ENCODE measurements at regions not wholly inside any gene's neighbourhood (a gene's known extent, or its start where the extent isn't known, plus 50 kb on each side); places are given as distances from the start of the nearest gene placed in this dataset.

- no peaks in the 10 kb centered on the region for H3K9me3 ChIP-seq (ENCODE audit: control insufficient read depth in 1 of 2, low read length in 2 of 2)
- Mint-ChIP-seq H3K4me3 (no peak overlapping the region), H3K4me1 (no peaks in the 10 kb centered on the region), H3K36me3 (no peaks in the 10 kb centered on the region), H3K9me3 (no peaks in the 10 kb centered on the region), H3K27ac (no peak overlapping the region), H3K27me3 (peaks cover 4 to 9% of the 10 kb centered on the region in 2 donors)
- no peaks in the 10 kb centered on the region for H3K36me3 ChIP-seq (ENCODE audit: insufficient read depth, low read length)
- no peaks in the 10 kb centered on the region for H3K4me1 ChIP-seq (ENCODE audit: insufficient read depth, low read length)
- ChIA-PET POLR2A (ENCODE audit: partially characterized antibody) (no interaction called here), CTCF (ENCODE audit: partially characterized antibody) (no interaction called here)
- intact Hi-C loops (cut with micrococcal nuclease): no loop called here
- no peak overlapping the region for H3K27ac ChIP-seq (ENCODE audit: low read depth, low read length)
- H3K27me3 ChIP-seq (ENCODE audit: insufficient read depth, low read length): no peaks in the 10 kb centered on the region
- no peak for DNase-seq
- H3K4me3 ChIP-seq (ENCODE audit: low read length in 2 of 2): no peak overlapping the region
Observed at GRCh38 chr9:27625751-27626150, 52.5 kb upstream of the C9orf72 start.

- intact Hi-C loops (cut with micrococcal nuclease): no loop called here
- no peaks in the 10 kb centered on the region for H3K4me1 Mint-ChIP-seq
- no peaks in the 10 kb centered on the region for H3K9me3 ChIP-seq (ENCODE audit: control insufficient read depth in 1 of 2, low read length in 2 of 2)
- H3K36me3 Mint-ChIP-seq: no peaks in the 10 kb centered on the region
- no peak overlapping the region for H3K4me3 ChIP-seq (ENCODE audit: low read length in 2 of 2)
- H3K27me3 ChIP-seq (ENCODE audit: insufficient read depth, low read length): no peaks in the 10 kb centered on the region
- H3K27me3 Mint-ChIP-seq: peaks cover 7 to 10% of the 10 kb centered on the region in 2 donors
- no peaks in the 10 kb centered on the region for H3K4me1 ChIP-seq (ENCODE audit: insufficient read depth, low read length)
- H3K27ac ChIP-seq (ENCODE audit: low read depth, low read length): no peak overlapping the region
- no peaks in the 10 kb centered on the region for H3K9me3 Mint-ChIP-seq
- no peaks in the 10 kb centered on the region for H3K36me3 ChIP-seq (ENCODE audit: insufficient read depth, low read length)
- ChIA-PET CTCF (ENCODE audit: partially characterized antibody) (no interaction called here), POLR2A (ENCODE audit: partially characterized antibody) (no interaction called here)
- DNase-seq: no peak
- no peak overlapping the region for H3K4me3 Mint-ChIP-seq
- H3K27ac Mint-ChIP-seq: no peak overlapping the region
Observed at GRCh38 chr9:27626244-27627187, 53.2 kb upstream of the C9orf72 start.

- CTCF ChIA-PET (ENCODE audit: partially characterized antibody): no interaction called here
- DNase-seq: no peak
- H3K4me1 ChIP-seq (ENCODE audit: insufficient read depth, low read length): no peaks in the 10 kb centered on the region
- Mint-ChIP-seq H3K9me3 (no peaks in the 10 kb centered on the region), H3K36me3 (no peaks in the 10 kb centered on the region), H3K27ac (no peak overlapping the region), H3K27me3 (peaks cover 7 to 10% of the 10 kb centered on the region in 2 donors), H3K4me3 (no peak overlapping the region), H3K4me1 (no peaks in the 10 kb centered on the region)
- H3K9me3 ChIP-seq (ENCODE audit: control insufficient read depth in 1 of 2, low read length in 2 of 2): no peaks in the 10 kb centered on the region
- intact Hi-C loops (cut with micrococcal nuclease): no loop called here
- no peak overlapping the region for H3K4me3 ChIP-seq (ENCODE audit: low read length in 2 of 2)
- H3K27ac ChIP-seq (ENCODE audit: low read depth, low read length): no peak overlapping the region
- no peaks in the 10 kb centered on the region for H3K27me3 ChIP-seq (ENCODE audit: insufficient read depth, low read length)
- H3K36me3 ChIP-seq (ENCODE audit: insufficient read depth, low read length): no peaks in the 10 kb centered on the region
- POLR2A ChIA-PET (ENCODE audit: partially characterized antibody): no interaction called here
Observed at GRCh38 chr9:27627188-27627564, 53.9 kb upstream of the C9orf72 start.

GRCh38 chr9:27628311-27628710 lies 55.0 kb upstream of the C9orf72 start:
- intact Hi-C loops (cut with micrococcal nuclease): no loop called here
- H3K27ac ChIP-seq (ENCODE audit: low read depth, low read length): no peak overlapping the region
- no peak overlapping the region for H3K4me3 Mint-ChIP-seq
- H3K36me3 ChIP-seq (ENCODE audit: insufficient read depth, low read length): no peaks in the 10 kb centered on the region
- H3K4me3 ChIP-seq (ENCODE audit: low read length in 2 of 2): no peak overlapping the region
- H3K27me3 ChIP-seq (ENCODE audit: insufficient read depth, low read length): no peaks in the 10 kb centered on the region
- ChIA-PET POLR2A (ENCODE audit: partially characterized antibody) (no interaction called here), CTCF (ENCODE audit: partially characterized antibody) (no interaction called here)
- no peak for DNase-seq
- H3K27me3 Mint-ChIP-seq: peaks cover 10 to 11% of the 10 kb centered on the region in 2 donors
- H3K9me3 Mint-ChIP-seq: no peaks in the 10 kb centered on the region
- no peaks in the 10 kb centered on the region for H3K36me3 Mint-ChIP-seq
- H3K4me1 ChIP-seq (ENCODE audit: insufficient read depth, low read length): no peaks in the 10 kb centered on the region
- H3K4me1 Mint-ChIP-seq: no peaks in the 10 kb centered on the region
- H3K27ac Mint-ChIP-seq: no peak overlapping the region
- H3K9me3 ChIP-seq (ENCODE audit: control insufficient read depth in 1 of 2, low read length in 2 of 2): no peaks in the 10 kb centered on the region

- H3K9me3 ChIP-seq (ENCODE audit: control insufficient read depth in 1 of 2, low read length in 2 of 2): no peaks in the 10 kb centered on the region
- H3K27me3 ChIP-seq (ENCODE audit: insufficient read depth, low read length): no peaks in the 10 kb centered on the region
- no peaks in the 10 kb centered on the region for H3K4me1 ChIP-seq (ENCODE audit: insufficient read depth, low read length)
- no peaks in the 10 kb centered on the region for H3K9me3 Mint-ChIP-seq
- no peak overlapping the region for H3K4me3 ChIP-seq (ENCODE audit: low read length in 2 of 2)
- no peaks in the 10 kb centered on the region for H3K36me3 ChIP-seq (ENCODE audit: insufficient read depth, low read length)
- H3K27ac Mint-ChIP-seq: no peak overlapping the region
- ChIA-PET POLR2A (ENCODE audit: partially characterized antibody) (no interaction called here), CTCF (ENCODE audit: partially characterized antibody) (interaction anchor here (0.6 kb wide), 1 partner anchor 599 kb away, joined by 3 read pairs; no protein-coding TSS in a partner anchor)
- intact Hi-C loops (cut with micrococcal nuclease): no loop called here
- H3K4me1 Mint-ChIP-seq: no peaks in the 10 kb centered on the region
- no peak overlapping the region for H3K4me3 Mint-ChIP-seq
- H3K27ac ChIP-seq (ENCODE audit: low read depth, low read length): no peak overlapping the region
- DNase-seq: no peak
- no peaks in the 10 kb centered on the region for H3K36me3 Mint-ChIP-seq
- H3K27me3 Mint-ChIP-seq: peaks cover 10 to 13% of the 10 kb centered on the region in 2 donors
Observed at GRCh38 chr9:27629425-27629824, 56.1 kb upstream of the C9orf72 start.

- H3K4me1 Mint-ChIP-seq: peaks cover 0 to 3% (median 1%) of the 10 kb centered on the region in 4 donors
Observed at GRCh38 chr9:27632254-27632653, 59.0 kb upstream of the C9orf72 start.

GRCh38 chr9:27633764-27634163 lies 60.5 kb upstream of the C9orf72 start:
- H3K27me3 ChIP-seq (ENCODE audit: insufficient read depth, low read length): no peaks in the 10 kb centered on the region
- Mint-ChIP-seq H3K27ac (no peak overlapping the region), H3K36me3 (no peaks in the 10 kb centered on the region), H3K9me3 (no peaks in the 10 kb centered on the region), H3K27me3 (peaks cover 8 to 14% of the 10 kb centered on the region in 2 donors), H3K4me3 (no peak overlapping the region), H3K4me1 (peaks cover 0 to 3% (median 1%) of the 10 kb centered on the region in 4 donors)
- H3K36me3 ChIP-seq (ENCODE audit: insufficient read depth, low read length): no peaks in the 10 kb centered on the region
- CTCF ChIA-PET (ENCODE audit: partially characterized antibody): no interaction called here
- no peaks in the 10 kb centered on the region for H3K4me1 ChIP-seq (ENCODE audit: insufficient read depth, low read length)
- POLR2A ChIA-PET (ENCODE audit: partially characterized antibody): no interaction called here
- no peak overlapping the region for H3K4me3 ChIP-seq (ENCODE audit: low read length in 2 of 2)
- intact Hi-C loops (cut with micrococcal nuclease): no loop called here
- DNase-seq: no peak
- H3K9me3 ChIP-seq (ENCODE audit: control insufficient read depth in 1 of 2, low read length in 2 of 2): no peaks in the 10 kb centered on the region
- H3K27ac ChIP-seq (ENCODE audit: low read depth, low read length): no peak overlapping the region

More at GRCh38 chr9:27632254-27632653, 59.0 kb upstream of the C9orf72 start:
- Mint-ChIP-seq H3K36me3 (no peaks in the 10 kb centered on the region), H3K9me3 (no peaks in the 10 kb centered on the region), H3K27ac (no peak overlapping the region), H3K4me3 (no peak overlapping the region), H3K27me3 (peaks cover 2 to 14% of the 10 kb centered on the region in 2 donors)
- Histone ChIP-seq H3K27ac (ENCODE audit: low read depth, low read length) (no peak overlapping the region), H3K4me1 (ENCODE audit: insufficient read depth, low read length) (no peaks in the 10 kb centered on the region), H3K4me3 (ENCODE audit: low read length in 2 of 2) (no peak overlapping the region), H3K27me3 (ENCODE audit: insufficient read depth, low read length) (no peaks in the 10 kb centered on the region), H3K9me3 (ENCODE audit: control insufficient read depth in 1 of 2, low read length in 2 of 2) (no peaks in the 10 kb centered on the region), H3K36me3 (ENCODE audit: insufficient read depth, low read length) (no peaks in the 10 kb centered on the region)
- intact Hi-C loops (cut with micrococcal nuclease): no loop called here
- ChIA-PET CTCF (ENCODE audit: partially characterized antibody) (no interaction called here), POLR2A (ENCODE audit: partially characterized antibody) (no interaction called here)
- no peak for DNase-seq

All from CD4-positive, alpha-beta memory T cell (primary cell).